ENCODE measurements at regions not wholly inside any gene's neighbourhood (a gene's known extent, or its start where the extent isn't known, plus 50 kb on each side); places are given as distances from the start of the nearest gene placed in this dataset.

DNA sequence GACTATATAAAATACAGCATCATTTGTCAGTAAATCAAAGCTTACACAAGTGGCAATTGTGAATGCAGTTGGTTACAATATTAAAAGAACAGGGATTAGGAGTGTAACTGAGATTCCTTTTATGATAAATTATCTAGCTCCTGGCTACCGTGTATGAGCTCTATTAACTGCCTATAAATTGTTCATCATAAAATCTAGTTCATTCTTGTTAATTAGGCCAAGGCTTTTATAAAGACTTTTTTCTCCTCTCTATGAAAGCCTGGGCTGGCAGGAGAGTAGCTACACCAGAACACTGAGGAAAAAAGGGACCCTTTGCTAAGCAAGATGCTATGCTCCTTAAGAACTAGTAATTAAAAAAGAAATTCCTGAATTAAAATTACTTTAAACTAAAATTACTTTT is 132.4 kb upstream of the MEF2C start:
- Histone ChIP-seq H3K27ac (ENCODE audit: low read depth, low read length) (no peak overlapping the region), H3K36me3 (ENCODE audit: insufficient read depth, low read length) (no peaks in the 10 kb centered on the region), H3K9me3 (ENCODE audit: low read length) (no peaks in the 10 kb centered on the region), H3K9ac (ENCODE audit: low read length) (no peak overlapping the region), H3K27me3 (ENCODE audit: control insufficient read depth in 1 of 2, insufficient read depth in 2 of 2, low read length in 2 of 2) (no peaks in the 10 kb centered on the region), H3K4me3 (ENCODE audit: low read depth in 1 of 2, low read length in 2 of 2) (no peak overlapping the region), H3K4me1 (ENCODE audit: insufficient read depth, low read length) (peaks cover 7% of the 10 kb centered on the region)

DNA sequence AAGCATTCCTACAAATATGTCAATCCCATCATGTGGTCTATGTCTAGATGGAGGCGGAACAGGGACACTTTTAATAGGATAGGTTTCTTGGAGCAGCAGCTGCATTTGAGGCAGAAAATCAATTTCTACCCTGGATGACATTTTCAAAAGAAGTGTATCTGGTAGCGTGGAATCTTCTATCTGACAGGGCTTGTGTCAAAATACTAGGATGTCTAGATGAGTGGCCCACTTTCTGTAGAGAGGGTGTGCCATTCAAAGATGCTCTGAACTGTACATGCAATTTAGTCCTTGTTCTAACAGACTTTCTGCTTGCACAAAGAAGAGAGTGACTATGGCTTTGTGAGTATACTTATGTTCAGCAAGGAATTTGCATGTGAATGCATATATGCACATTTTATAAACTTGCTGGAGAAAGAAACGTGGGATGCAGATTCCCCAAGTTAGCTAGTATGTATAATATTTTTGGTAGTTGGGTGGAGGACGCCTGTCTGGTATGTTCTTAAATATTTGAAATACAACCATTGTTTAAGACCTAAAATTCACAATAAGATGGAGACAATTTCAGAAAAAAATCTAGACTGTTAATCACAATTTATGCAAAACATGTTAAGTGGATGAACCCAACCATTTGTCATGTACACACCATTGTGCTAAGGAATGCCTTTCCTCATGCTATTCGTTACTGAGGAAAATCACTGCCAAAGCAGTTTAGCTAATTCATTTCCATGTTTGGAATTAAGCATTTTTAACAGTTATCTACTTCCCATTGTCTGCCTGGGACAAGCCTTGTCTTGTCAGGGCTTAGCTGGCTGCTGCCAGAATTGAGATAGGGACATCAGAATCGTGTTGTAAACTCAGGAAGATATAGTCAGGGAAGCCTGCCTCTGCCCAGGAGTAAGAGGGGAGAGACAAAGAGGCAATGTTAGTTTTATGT is 129.1 kb upstream of the MEF2C start:
- no peaks in the 10 kb centered on the region for H3K36me3 ChIP-seq (ENCODE audit: insufficient read depth, low read length)
- no peak overlapping the region for H3K4me3 ChIP-seq (ENCODE audit: low read depth in 1 of 2, low read length in 2 of 2)
- H3K27me3 ChIP-seq (ENCODE audit: control insufficient read depth in 1 of 2, insufficient read depth in 2 of 2, low read length in 2 of 2) = no peaks in the 10 kb centered on the region
- peaks cover 7% of the 10 kb centered on the region for H3K4me1 ChIP-seq (ENCODE audit: insufficient read depth, low read length)
- no peak overlapping the region for H3K27ac ChIP-seq (ENCODE audit: low read depth, low read length)
- H3K9me3 ChIP-seq (ENCODE audit: low read length) = no peaks in the 10 kb centered on the region
- H3K9ac ChIP-seq (ENCODE audit: low read length) = no peak overlapping the region

DNA sequence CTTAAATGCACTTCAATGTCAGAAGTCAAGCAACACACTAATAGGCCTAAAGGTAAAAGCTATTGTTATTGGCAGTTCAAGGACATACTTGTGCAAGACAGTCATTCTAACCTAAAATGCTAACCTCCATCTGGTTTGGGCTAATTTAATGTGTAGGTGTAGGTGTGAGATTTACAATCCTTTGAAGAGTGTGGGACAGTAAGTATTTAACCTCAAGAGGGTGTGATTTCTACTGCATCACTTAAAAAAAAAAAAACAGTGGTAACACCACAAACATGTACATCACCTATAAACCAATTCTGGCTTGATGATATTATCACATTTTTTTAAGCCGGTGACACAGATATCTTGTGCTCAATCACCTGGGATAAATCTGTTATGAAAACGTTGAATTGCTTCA is 127.5 kb upstream of the MEF2C start:
- H3K4me1 ChIP-seq (ENCODE audit: insufficient read depth, low read length) = no peaks in the 10 kb centered on the region
- H3K36me3 ChIP-seq (ENCODE audit: insufficient read depth, low read length) = no peaks in the 10 kb centered on the region
- H3K27me3 ChIP-seq (ENCODE audit: control insufficient read depth in 1 of 2, insufficient read depth in 2 of 2, low read length in 2 of 2) = no peaks in the 10 kb centered on the region
- no peak overlapping the region for H3K9ac ChIP-seq (ENCODE audit: low read length)
- no peaks in the 10 kb centered on the region for H3K9me3 ChIP-seq (ENCODE audit: low read length)
- H3K27ac ChIP-seq (ENCODE audit: low read depth, low read length) = no peak overlapping the region
- H3K4me3 ChIP-seq (ENCODE audit: low read depth in 1 of 2, low read length in 2 of 2) = no peak overlapping the region

DNA sequence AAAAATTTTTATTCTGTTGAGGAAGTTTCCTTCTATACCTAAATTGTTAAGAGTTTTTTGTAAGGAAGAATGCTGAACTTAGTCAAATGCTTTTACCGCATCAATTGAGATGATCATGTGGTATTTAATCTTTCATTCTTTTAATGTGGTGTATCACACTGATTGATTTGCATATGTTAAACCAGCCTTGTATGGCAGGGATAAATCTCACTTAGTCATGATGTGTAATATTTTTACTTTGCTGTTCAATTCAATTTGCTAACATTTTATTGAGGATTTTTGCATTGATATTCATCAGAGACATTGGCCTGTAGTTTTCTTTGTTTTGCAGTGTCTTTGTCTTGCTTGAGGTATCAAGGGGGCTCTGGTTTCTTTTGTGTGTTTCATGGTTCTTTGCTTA is 125.3 kb upstream of the MEF2C start:
- H3K36me3 ChIP-seq (ENCODE audit: insufficient read depth, low read length) = no peaks in the 10 kb centered on the region
- H3K27ac ChIP-seq (ENCODE audit: low read depth, low read length) = no peak overlapping the region
- no peak overlapping the region for H3K4me3 ChIP-seq (ENCODE audit: low read depth in 1 of 2, low read length in 2 of 2)
- no peaks in the 10 kb centered on the region for H3K4me1 ChIP-seq (ENCODE audit: insufficient read depth, low read length)
- H3K9ac ChIP-seq (ENCODE audit: low read length) = no peak overlapping the region
- no peaks in the 10 kb centered on the region for H3K9me3 ChIP-seq (ENCODE audit: low read length)
- no peaks in the 10 kb centered on the region for H3K27me3 ChIP-seq (ENCODE audit: control insufficient read depth in 1 of 2, insufficient read depth in 2 of 2, low read length in 2 of 2)

DNA sequence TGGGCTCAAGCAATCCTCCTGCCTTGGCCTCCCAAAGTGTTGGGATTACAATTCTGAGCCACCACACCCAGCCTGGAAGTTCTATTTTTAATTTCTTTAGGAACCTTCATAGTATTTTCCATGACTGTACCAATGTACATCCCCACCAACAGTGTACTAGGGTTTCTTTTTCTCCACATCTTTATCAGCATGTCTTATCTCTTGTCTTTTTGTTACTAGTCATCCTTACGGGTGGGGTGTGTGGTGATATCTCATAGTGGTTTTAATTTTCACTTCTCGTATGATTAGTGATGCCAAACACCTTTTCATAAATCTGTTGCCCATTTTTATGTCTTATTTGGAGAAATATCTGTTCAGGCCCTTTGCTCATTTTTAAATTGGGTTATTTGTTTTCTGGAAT is 123.0 kb upstream of the MEF2C start:
- Histone ChIP-seq H3K9me3 (ENCODE audit: low read length) (no peaks in the 10 kb centered on the region), H3K27ac (ENCODE audit: low read depth, low read length) (no peak overlapping the region), H3K4me3 (ENCODE audit: low read depth in 1 of 2, low read length in 2 of 2) (no peak overlapping the region), H3K9ac (ENCODE audit: low read length) (no peak overlapping the region), H3K4me1 (ENCODE audit: insufficient read depth, low read length) (no peaks in the 10 kb centered on the region), H3K27me3 (ENCODE audit: control insufficient read depth in 1 of 2, insufficient read depth in 2 of 2, low read length in 2 of 2) (no peaks in the 10 kb centered on the region), H3K36me3 (ENCODE audit: insufficient read depth, low read length) (no peaks in the 10 kb centered on the region)

DNA sequence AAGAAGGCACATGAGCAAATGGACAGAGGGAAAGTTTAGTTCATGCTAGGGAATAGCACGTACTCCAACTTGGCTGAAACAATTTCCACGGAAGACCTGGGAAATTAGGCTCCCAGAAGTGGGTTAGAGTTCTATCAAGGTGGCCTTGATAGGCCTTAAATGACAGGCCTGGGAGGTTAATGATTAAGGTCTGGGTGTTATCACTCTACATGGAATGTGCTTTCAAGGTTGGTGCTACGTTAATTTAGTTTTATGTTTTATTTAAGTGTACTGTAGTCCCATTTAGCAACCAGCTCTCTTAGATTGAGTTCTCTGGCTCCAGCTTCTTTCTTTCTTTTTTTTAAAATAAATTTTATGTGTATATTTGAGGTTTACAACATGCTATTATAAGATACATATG is 121.4 kb upstream of the MEF2C start:
- Histone ChIP-seq H3K36me3 (ENCODE audit: insufficient read depth, low read length) (no peaks in the 10 kb centered on the region), H3K27ac (ENCODE audit: low read depth, low read length) (no peak overlapping the region), H3K4me3 (ENCODE audit: low read depth in 1 of 2, low read length in 2 of 2) (no peak overlapping the region), H3K4me1 (ENCODE audit: insufficient read depth, low read length) (no peaks in the 10 kb centered on the region), H3K9me3 (ENCODE audit: low read length) (no peaks in the 10 kb centered on the region), H3K27me3 (ENCODE audit: control insufficient read depth in 1 of 2, insufficient read depth in 2 of 2, low read length in 2 of 2) (no peaks in the 10 kb centered on the region), H3K9ac (ENCODE audit: low read length) (no peak overlapping the region)

DNA sequence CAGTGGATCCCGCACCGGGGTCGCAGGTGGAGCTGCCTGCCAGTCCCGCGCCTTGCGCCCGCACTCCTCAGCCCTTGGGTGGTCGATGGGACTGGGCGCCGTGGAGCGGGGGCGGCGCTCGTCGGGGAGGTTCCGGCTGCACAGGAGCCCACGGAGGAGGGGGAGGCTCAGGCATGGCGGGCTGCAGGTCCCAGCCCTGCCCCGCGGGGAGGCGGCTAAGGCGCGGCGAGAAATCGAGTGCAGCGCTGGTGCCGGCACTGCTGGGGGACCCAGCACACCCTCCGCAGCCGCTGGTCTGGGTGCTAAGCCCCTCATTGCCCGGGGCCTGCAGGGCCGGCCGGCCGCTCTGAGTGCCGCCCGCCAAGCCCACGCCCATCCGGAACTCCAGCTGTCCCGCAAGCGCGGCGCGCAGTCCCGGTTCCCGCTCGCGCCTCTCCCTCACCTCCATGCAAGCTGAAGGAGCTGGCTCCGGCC is 120.6 kb upstream of the MEF2C start:
- H3K9me3 ChIP-seq (ENCODE audit: low read length) = no peaks in the 10 kb centered on the region
- H3K36me3 ChIP-seq (ENCODE audit: insufficient read depth, low read length) = no peaks in the 10 kb centered on the region
- no peaks in the 10 kb centered on the region for H3K4me1 ChIP-seq (ENCODE audit: insufficient read depth, low read length)
- no peak overlapping the region for H3K4me3 ChIP-seq (ENCODE audit: low read depth in 1 of 2, low read length in 2 of 2)
- H3K9ac ChIP-seq (ENCODE audit: low read length) = no peak overlapping the region
- H3K27ac ChIP-seq (ENCODE audit: low read depth, low read length) = no peak overlapping the region
- no peaks in the 10 kb centered on the region for H3K27me3 ChIP-seq (ENCODE audit: control insufficient read depth in 1 of 2, insufficient read depth in 2 of 2, low read length in 2 of 2)

DNA sequence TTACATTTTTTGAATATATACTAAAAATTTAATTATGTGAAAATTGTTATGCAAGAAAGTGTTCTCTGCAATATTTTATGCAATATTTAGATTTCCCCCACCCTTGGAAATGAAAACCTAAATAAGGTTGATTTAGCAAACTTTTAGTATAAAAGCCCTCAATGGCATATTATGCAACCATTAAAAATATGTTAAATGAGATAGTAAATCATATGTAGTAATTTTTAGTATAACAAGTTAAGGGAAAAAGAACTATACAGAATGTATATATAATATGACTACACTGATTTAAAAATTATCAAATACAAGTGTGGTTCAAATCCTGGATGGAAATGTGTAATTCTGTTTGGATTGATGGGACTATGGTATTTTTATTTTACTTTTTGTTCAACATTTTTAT is 116.9 kb upstream of the MEF2C start:
- Histone ChIP-seq H3K27me3 (ENCODE audit: control insufficient read depth in 1 of 2, insufficient read depth in 2 of 2, low read length in 2 of 2) (no peaks in the 10 kb centered on the region), H3K36me3 (ENCODE audit: insufficient read depth, low read length) (no peaks in the 10 kb centered on the region), H3K4me3 (ENCODE audit: low read depth in 1 of 2, low read length in 2 of 2) (no peak overlapping the region), H3K4me1 (ENCODE audit: insufficient read depth, low read length) (no peaks in the 10 kb centered on the region), H3K9me3 (ENCODE audit: low read length) (no peaks in the 10 kb centered on the region), H3K27ac (ENCODE audit: low read depth, low read length) (no peak overlapping the region), H3K9ac (ENCODE audit: low read length) (no peak overlapping the region)

DNA sequence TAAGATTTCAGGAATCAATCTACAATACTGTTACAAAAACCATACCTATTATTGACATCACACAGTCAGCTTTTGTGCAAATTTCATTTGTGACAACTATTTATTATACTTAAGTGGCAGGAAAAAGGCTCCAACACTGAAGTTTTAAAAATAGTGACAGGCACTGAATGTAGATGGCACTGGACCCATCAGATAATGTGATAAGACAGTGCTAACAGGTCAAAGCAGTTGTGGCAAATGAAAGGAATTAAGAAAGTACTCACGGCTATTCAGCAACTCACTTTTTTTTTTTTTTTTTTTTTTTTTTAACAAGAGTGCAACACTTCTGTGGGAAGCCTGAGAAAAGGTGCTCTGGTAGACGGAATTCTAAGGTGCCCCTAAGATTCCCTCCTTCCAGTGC is 115.0 kb upstream of the MEF2C start:
- no peak overlapping the region for H3K27ac ChIP-seq (ENCODE audit: low read depth, low read length)
- H3K9me3 ChIP-seq (ENCODE audit: low read length) = no peaks in the 10 kb centered on the region
- no peaks in the 10 kb centered on the region for H3K4me1 ChIP-seq (ENCODE audit: insufficient read depth, low read length)
- no peaks in the 10 kb centered on the region for H3K36me3 ChIP-seq (ENCODE audit: insufficient read depth, low read length)
- H3K9ac ChIP-seq (ENCODE audit: low read length) = no peak overlapping the region
- no peaks in the 10 kb centered on the region for H3K27me3 ChIP-seq (ENCODE audit: control insufficient read depth in 1 of 2, insufficient read depth in 2 of 2, low read length in 2 of 2)
- no peak overlapping the region for H3K4me3 ChIP-seq (ENCODE audit: low read depth in 1 of 2, low read length in 2 of 2)

DNA sequence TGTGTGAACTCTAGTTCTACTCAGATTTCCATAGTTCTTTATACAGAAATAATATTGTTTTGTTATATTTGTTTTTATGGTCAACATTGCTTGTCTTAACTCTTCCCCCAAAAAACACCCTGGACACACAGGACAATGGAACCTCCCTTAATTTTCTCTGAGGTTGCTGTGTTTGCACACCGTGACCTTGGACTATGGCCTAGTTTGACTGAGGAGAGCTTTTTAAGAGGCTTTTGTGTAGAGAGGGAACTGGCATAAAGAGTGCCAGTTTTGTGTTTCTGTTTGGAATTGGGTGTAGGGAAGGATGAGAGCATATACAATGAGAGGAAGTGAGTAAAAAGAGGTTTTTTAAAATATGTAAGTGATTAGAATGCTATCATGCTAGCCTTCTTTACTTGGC is 101.1 kb upstream of the MEF2C start:
- Histone ChIP-seq H3K9me3 (ENCODE audit: low read length) (no peaks in the 10 kb centered on the region), H3K27me3 (ENCODE audit: control insufficient read depth in 1 of 2, insufficient read depth in 2 of 2, low read length in 2 of 2) (no peaks in the 10 kb centered on the region), H3K36me3 (ENCODE audit: insufficient read depth, low read length) (no peaks in the 10 kb centered on the region)

DNA sequence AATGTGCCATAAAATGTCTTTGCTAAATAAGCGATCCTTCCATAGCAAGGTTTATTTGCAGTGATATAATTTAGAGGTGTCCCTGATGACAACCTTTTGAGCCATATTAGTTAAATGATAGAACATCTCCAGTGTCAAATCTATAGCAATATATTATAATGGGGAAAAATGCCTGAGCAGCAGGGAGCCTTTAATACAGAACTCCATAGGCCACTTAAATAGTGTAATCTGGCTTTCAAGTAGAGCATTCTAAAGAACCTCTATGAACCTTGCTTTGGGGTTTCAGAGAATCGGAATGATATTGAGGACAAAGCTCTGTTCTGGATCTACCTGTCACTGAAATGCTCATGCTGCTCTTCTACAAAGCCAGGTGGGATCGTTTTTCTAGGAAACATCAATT is 96.7 kb upstream of the MEF2C start:
- Histone ChIP-seq H3K27me3 (ENCODE audit: control insufficient read depth in 1 of 2, insufficient read depth in 2 of 2, low read length in 2 of 2) (no peaks in the 10 kb centered on the region), H3K9me3 (ENCODE audit: low read length) (no peaks in the 10 kb centered on the region), H3K36me3 (ENCODE audit: insufficient read depth, low read length) (no peaks in the 10 kb centered on the region), H3K27ac (ENCODE audit: low read depth, low read length) (no peak overlapping the region), H3K4me3 (ENCODE audit: low read depth in 1 of 2, low read length in 2 of 2) (no peak overlapping the region), H3K9ac (ENCODE audit: low read length) (no peak overlapping the region), H3K4me1 (ENCODE audit: insufficient read depth, low read length) (no peaks in the 10 kb centered on the region)

More for the DNA sequence above, 101.1 kb upstream of the MEF2C start:
- H3K4me3 ChIP-seq (ENCODE audit: low read depth in 1 of 2, low read length in 2 of 2) = no peak overlapping the region
- H3K9ac ChIP-seq (ENCODE audit: low read length) = no peak overlapping the region
- H3K4me1 ChIP-seq (ENCODE audit: insufficient read depth, low read length) = no peaks in the 10 kb centered on the region
- H3K27ac ChIP-seq (ENCODE audit: low read depth, low read length) = no peak overlapping the region

DNA sequence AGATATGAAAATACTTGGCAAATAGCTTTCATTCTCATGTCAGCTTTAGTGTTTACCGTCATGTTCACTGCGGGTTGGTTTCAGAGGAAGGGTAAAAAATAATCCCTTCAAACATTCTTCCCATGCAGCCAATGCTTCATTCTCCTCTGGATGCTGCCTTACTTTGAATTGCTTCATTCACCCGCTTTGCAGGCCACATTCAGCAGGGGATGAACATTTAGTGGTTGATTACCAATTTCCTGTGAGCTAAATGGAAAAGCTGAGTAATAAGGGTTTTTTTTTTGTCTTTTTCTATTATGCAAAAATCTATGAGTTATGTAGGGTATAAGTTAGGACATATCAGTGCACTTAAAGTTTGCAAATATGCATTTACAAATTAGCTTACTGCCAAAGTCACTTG is 96.3 kb upstream of the MEF2C start:
- H3K27me3 ChIP-seq (ENCODE audit: control insufficient read depth in 1 of 2, insufficient read depth in 2 of 2, low read length in 2 of 2) = no peaks in the 10 kb centered on the region
- no peak overlapping the region for H3K27ac ChIP-seq (ENCODE audit: low read depth, low read length)
- no peak overlapping the region for H3K4me3 ChIP-seq (ENCODE audit: low read depth in 1 of 2, low read length in 2 of 2)

More for the DNA sequence above, 96.3 kb upstream of the MEF2C start:
- no peaks in the 10 kb centered on the region for H3K4me1 ChIP-seq (ENCODE audit: insufficient read depth, low read length)
- H3K9me3 ChIP-seq (ENCODE audit: low read length) = no peaks in the 10 kb centered on the region
- H3K9ac ChIP-seq (ENCODE audit: low read length) = no peak overlapping the region
- H3K36me3 ChIP-seq (ENCODE audit: insufficient read depth, low read length) = no peaks in the 10 kb centered on the region

Data from muscle layer of colon (tissue), 2 donors.